ENCODE measurements at regions not wholly inside any gene's neighbourhood (a gene's known extent, or its start where the extent isn't known, plus 50 kb on each side); places are given as distances from the start of the nearest gene placed in this dataset.

GRCh38 chr2:236971919-236972381 is 113.7 kb upstream of the COPS8 start:
- no peak overlapping the region for H3K9ac ChIP-seq (ENCODE audit: insufficient read depth, low read length)
- H3K4me1 ChIP-seq (ENCODE audit: control insufficient read depth, extremely low read depth, insufficient read depth, low read length), result peaks cover 12% of the 10 kb centered on the region
- peak in 1 of 2 donors; percentile 22 for DNase-seq (ENCODE audit: low read depth in 2 of 2)
- H2AFZ ChIP-seq (ENCODE audit: low read length), result no peak overlapping the region
- no peak overlapping the region for H3K27ac ChIP-seq (ENCODE audit: insufficient read depth, low read length)
- H3K9me3 ChIP-seq (ENCODE audit: control insufficient read depth, insufficient read depth, low read depth, low read length), result no peaks in the 10 kb centered on the region
- TF ChIP-seq EZH2 (IDR thresholded peaks at IDR 0.05; ENCODE audit: low read length, missing control alignments), result no peak
- TF ChIP-seq, protein P1, sequence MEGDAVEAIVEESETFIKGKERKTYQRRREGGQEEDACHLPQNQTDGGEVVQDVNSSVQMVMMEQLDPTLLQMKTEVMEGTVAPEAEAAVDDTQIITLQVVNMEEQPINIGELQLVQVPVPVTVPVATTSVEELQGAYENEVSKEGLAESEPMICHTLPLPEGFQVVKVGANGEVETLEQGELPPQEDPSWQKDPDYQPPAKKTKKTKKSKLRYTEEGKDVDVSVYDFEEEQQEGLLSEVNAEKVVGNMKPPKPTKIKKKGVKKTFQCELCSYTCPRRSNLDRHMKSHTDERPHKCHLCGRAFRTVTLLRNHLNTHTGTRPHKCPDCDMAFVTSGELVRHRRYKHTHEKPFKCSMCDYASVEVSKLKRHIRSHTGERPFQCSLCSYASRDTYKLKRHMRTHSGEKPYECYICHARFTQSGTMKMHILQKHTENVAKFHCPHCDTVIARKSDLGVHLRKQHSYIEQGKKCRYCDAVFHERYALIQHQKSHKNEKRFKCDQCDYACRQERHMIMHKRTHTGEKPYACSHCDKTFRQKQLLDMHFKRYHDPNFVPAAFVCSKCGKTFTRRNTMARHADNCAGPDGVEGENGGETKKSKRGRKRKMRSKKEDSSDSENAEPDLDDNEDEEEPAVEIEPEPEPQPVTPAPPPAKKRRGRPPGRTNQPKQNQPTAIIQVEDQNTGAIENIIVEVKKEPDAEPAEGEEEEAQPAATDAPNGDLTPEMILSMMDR (conservative IDR thresholded peaks at IDR 0.05 in 1 of 2, IDR thresholded peaks at IDR 0.05 in 1 of 2; ENCODE audit: low read depth in 1 of 2, low read length in 2 of 2), result no peak
- no peaks in the 10 kb centered on the region for H3K36me3 ChIP-seq (ENCODE audit: control insufficient read depth, insufficient read depth, low read length)
- no peaks in the 10 kb centered on the region for H4K20me1 ChIP-seq (ENCODE audit: control insufficient read depth, extremely low read depth, insufficient read depth, low read length)
- H3K4me3 ChIP-seq (replicated peaks in 1 of 4; ENCODE audit: control extremely low read depth in 1 of 4, insufficient read depth in 1 of 4, low read depth in 3 of 4, low read length in 4 of 4), result no peak overlapping the region
- H3K79me2 ChIP-seq (ENCODE audit: control insufficient read depth, insufficient read depth, low read length), result no peaks in the 10 kb centered on the region
- H3K27me3 ChIP-seq (ENCODE audit: control insufficient read depth, insufficient read depth, low read length), result peaks cover 7% of the 10 kb centered on the region
- peak overlapping the region; percentile 3 for H3K4me2 ChIP-seq (ENCODE audit: extremely low read depth, insufficient read depth, low read length)

GRCh38 chr2:236972491-236973342 is 113.0 kb upstream of the COPS8 start:
- Histone ChIP-seq H2AFZ (ENCODE audit: low read length) (no peak overlapping the region), H3K27ac (ENCODE audit: insufficient read depth, low read length) (no peak overlapping the region), H3K36me3 (ENCODE audit: control insufficient read depth, insufficient read depth, low read length) (no peaks in the 10 kb centered on the region), H3K9ac (ENCODE audit: insufficient read depth, low read length) (no peak overlapping the region), H3K4me2 (ENCODE audit: extremely low read depth, insufficient read depth, low read length) (no peak overlapping the region), H3K9me3 (ENCODE audit: control insufficient read depth, insufficient read depth, low read depth, low read length) (no peaks in the 10 kb centered on the region), H3K79me2 (ENCODE audit: control insufficient read depth, insufficient read depth, low read length) (no peaks in the 10 kb centered on the region), H3K4me3 (replicated peaks in 1 of 4; ENCODE audit: control extremely low read depth in 1 of 4, insufficient read depth in 1 of 4, low read depth in 3 of 4, low read length in 4 of 4) (no peak overlapping the region), H3K4me1 (ENCODE audit: control insufficient read depth, extremely low read depth, insufficient read depth, low read length) (peaks cover 12% of the 10 kb centered on the region), H4K20me1 (ENCODE audit: control insufficient read depth, extremely low read depth, insufficient read depth, low read length) (no peaks in the 10 kb centered on the region), H3K27me3 (ENCODE audit: control insufficient read depth, insufficient read depth, low read length) (peaks cover 7% of the 10 kb centered on the region)
- no peak for TF ChIP-seq EZH2 (IDR thresholded peaks at IDR 0.05; ENCODE audit: low read length, missing control alignments)
- TF ChIP-seq, protein P1 (conservative IDR thresholded peaks at IDR 0.05 in 1 of 2, IDR thresholded peaks at IDR 0.05 in 1 of 2; ENCODE audit: low read depth in 1 of 2, low read length in 2 of 2), result no peak
- DNase-seq (ENCODE audit: low read depth in 2 of 2), result peak; percentile 71 to 89

DNA sequence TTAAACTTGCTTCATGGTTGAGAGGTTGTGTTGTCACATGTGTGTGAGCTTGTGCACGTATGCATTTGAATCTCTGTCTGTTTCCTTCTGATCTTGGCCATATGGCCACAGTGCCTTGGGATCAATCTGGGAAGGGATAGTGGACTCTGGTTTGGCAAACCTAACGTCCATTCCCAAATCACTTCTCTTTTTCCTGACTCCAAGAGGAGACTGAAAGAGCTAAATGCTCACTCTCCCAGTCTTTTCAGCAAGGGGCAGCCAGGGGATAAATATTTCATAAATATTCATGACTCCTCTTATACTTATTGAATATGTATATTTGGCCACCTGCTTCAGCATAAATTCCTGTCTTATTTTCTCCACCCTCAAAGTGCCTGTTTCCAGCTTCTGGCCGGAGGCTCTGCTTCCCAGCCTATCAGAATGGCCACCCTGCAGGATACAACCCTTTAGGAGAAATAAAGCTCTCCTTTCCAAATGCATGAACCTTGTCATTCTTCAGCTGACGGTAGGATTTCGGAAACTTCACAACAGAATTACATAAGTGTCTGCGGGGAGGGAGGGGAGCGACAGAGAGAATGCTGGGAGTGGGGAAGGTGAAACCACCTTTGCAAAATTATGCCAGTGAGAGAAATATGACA is 112.2 kb upstream of the COPS8 start:
- Histone ChIP-seq H3K27ac (ENCODE audit: insufficient read depth, low read length) (no peak overlapping the region), H3K9ac (ENCODE audit: insufficient read depth, low read length) (no peak overlapping the region), H3K4me3 (replicated peaks in 1 of 4; ENCODE audit: control extremely low read depth in 1 of 4, insufficient read depth in 1 of 4, low read depth in 3 of 4, low read length in 4 of 4) (no peak overlapping the region), H3K27me3 (ENCODE audit: control insufficient read depth, insufficient read depth, low read length) (peaks cover 7% of the 10 kb centered on the region), H4K20me1 (ENCODE audit: control insufficient read depth, extremely low read depth, insufficient read depth, low read length) (no peaks in the 10 kb centered on the region), H3K36me3 (ENCODE audit: control insufficient read depth, insufficient read depth, low read length) (no peaks in the 10 kb centered on the region), H3K79me2 (ENCODE audit: control insufficient read depth, insufficient read depth, low read length) (no peaks in the 10 kb centered on the region), H3K9me3 (ENCODE audit: control insufficient read depth, insufficient read depth, low read depth, low read length) (no peaks in the 10 kb centered on the region), H3K4me2 (ENCODE audit: extremely low read depth, insufficient read depth, low read length) (no peak overlapping the region), H3K4me1 (ENCODE audit: control insufficient read depth, extremely low read depth, insufficient read depth, low read length) (peaks cover 12% of the 10 kb centered on the region), H2AFZ (ENCODE audit: low read length) (no peak overlapping the region)
- no peak for DNase-seq (ENCODE audit: low read depth in 2 of 2)
- no peak for TF ChIP-seq EZH2 (IDR thresholded peaks at IDR 0.05; ENCODE audit: low read length, missing control alignments)
- TF ChIP-seq, protein P1 (conservative IDR thresholded peaks at IDR 0.05 in 1 of 2, IDR thresholded peaks at IDR 0.05 in 1 of 2; ENCODE audit: low read depth in 1 of 2, low read length in 2 of 2), result no peak

All from fibroblast of lung (primary cell).